ENCODE measurements at regions not wholly inside any gene's neighbourhood (a gene's known extent, or its start where the extent isn't known, plus 50 kb on each side); places are given as distances from the start of the nearest gene placed in this dataset.

DNA sequence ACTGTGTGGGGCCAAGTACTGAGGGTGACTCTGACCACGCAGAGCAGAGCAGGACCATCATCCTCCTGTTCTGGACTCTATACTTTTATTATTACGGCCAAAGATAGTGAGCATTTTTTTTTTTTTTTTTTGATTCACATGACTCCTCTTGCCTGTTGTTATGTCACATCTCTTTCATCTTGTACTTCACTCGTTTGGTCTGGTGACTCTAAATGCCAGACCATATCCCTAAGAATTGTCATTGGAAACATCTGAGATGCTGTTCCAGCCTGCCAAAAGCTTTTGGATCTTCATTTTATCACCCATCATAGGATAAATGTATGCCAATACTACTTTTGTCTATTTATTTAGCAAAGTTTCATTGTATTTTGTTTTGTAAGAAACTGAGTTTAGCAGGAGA, 168.2 kb upstream of the RAI14 start:
- no peaks in the 10 kb centered on the region for H3K9me3 ChIP-seq (ENCODE audit: control insufficient read depth in 2 of 3, insufficient read depth in 1 of 3, low read length in 3 of 3)
- H3K4me1 ChIP-seq (ENCODE audit: control insufficient read depth in 2 of 3, insufficient read depth in 2 of 3, low read depth in 1 of 3, low read length in 3 of 3) = peaks cover 0 to 14% (median 6%) of the 10 kb centered on the region in 3 donors
- H3K36me3 ChIP-seq (ENCODE audit: control insufficient read depth in 2 of 3, insufficient read depth in 3 of 3, low read length in 3 of 3) = no peaks in the 10 kb centered on the region
- no peak overlapping the region for H3K27ac ChIP-seq (ENCODE audit: low read depth in 2 of 2, low read length in 2 of 2)
- no peak for DNase-seq
- FAIRE-seq = no peak
- H3K27me3 ChIP-seq (ENCODE audit: control insufficient read depth, insufficient read depth, low read length) = no peaks in the 10 kb centered on the region
- TF ChIP-seq CTCF (IDR thresholded peaks at IDR 0.05; ENCODE audit: borderline replicate concordance, extremely low read depth, insufficient read depth) = no peak
- intact Hi-C loops (cut with DNase I) = loop anchor here (10.0 kb wide), 1 partner anchor 417 kb away; no protein-coding TSS in a partner anchor
- no peak overlapping the region for H3K4me3 ChIP-seq (ENCODE audit: low read length in 3 of 3)
- no peak overlapping the region for H3K9ac ChIP-seq (ENCODE audit: low read length in 3 of 3)

DNA sequence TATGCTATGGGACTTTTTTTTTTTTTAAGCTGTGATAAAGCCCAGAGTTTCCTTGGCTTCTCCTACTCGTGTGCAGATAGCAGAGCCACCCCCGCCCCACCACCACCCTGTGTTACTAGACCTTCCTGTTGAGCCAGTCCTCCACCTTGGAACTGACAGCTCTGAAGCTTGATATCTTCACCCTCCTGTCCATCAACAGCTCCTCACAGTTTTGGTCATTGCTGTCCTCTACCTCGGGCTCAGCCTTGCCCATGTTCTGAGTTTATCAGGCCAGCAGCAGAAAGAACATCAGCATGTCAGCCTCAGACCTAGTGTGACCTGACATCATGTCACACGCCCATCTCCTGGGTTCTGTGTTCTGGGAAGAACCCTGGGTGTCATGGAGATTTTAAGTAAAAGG, 167.1 kb upstream of the RAI14 start:
- H3K27ac ChIP-seq (ENCODE audit: low read depth in 2 of 2, low read length in 2 of 2) = no peak overlapping the region
- H3K9ac ChIP-seq (ENCODE audit: low read length in 3 of 3) = no peak overlapping the region
- no peak for TF ChIP-seq CTCF (IDR thresholded peaks at IDR 0.05; ENCODE audit: borderline replicate concordance, extremely low read depth, insufficient read depth)
- FAIRE-seq (no peak), DNase-seq (no peak)
- peaks cover 0 to 14% (median 6%) of the 10 kb centered on the region in 3 donors for H3K4me1 ChIP-seq (ENCODE audit: control insufficient read depth in 2 of 3, insufficient read depth in 2 of 3, low read depth in 1 of 3, low read length in 3 of 3)
- intact Hi-C loops (cut with DNase I) = loop anchor here (10.0 kb wide), 1 partner anchor 416 kb away; no protein-coding TSS in a partner anchor
- H3K9me3 ChIP-seq (ENCODE audit: control insufficient read depth in 2 of 3, insufficient read depth in 1 of 3, low read length in 3 of 3) = no peaks in the 10 kb centered on the region
- H3K4me3 ChIP-seq (ENCODE audit: low read length in 3 of 3) = no peak overlapping the region
- H3K36me3 ChIP-seq (ENCODE audit: control insufficient read depth in 2 of 3, insufficient read depth in 3 of 3, low read length in 3 of 3) = no peaks in the 10 kb centered on the region
- H3K27me3 ChIP-seq (ENCODE audit: control insufficient read depth, insufficient read depth, low read length) = no peaks in the 10 kb centered on the region

DNA sequence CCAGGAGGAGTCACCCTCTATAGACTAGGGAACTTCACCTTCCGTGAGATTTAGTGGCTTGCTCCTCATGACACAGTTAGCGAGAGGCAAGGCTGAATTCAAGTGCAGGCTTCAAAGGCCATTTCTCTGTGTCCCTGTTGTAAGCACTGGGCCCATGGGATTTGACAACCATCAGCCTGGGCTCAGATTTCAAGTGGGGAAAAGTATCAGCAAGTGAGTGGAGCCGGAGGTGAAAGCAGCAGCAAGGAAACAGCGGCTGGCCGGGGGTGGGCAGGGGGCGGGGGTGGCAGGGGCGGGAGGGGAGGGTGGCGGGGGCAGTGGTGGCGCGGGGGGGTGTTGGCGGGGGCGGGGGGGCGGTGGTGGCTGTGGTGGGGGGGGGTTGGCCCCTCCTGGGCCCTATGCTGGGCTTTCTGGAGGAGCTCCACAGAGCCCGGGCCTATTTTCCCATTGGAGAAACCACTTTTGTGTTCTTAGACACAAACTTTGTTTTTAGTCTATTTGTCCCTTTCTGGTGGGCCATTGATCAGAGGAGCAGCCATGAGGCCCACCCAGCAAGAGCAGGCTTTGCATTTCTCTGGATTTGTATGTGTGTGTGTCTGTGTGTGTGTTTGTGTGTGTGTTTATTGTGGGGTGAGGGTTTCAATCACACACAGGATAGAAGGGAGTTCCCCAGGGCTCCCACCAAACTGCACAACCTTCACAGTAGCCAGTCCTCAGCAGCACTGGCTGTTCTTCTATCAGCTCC, 165.4 kb upstream of the RAI14 start:
- DNase-seq (peak in 4 of 5 donors; percentile 54 to 83 (median 71)), FAIRE-seq (no peak)
- H3K27me3 ChIP-seq (ENCODE audit: control insufficient read depth, insufficient read depth, low read length) = no peaks in the 10 kb centered on the region
- H3K4me3 ChIP-seq (ENCODE audit: low read length in 3 of 3) = no peak overlapping the region
- no peak overlapping the region for H3K9ac ChIP-seq (ENCODE audit: low read length in 3 of 3)
- TF ChIP-seq CTCF (IDR thresholded peaks at IDR 0.05; ENCODE audit: borderline replicate concordance, extremely low read depth, insufficient read depth) = no peak
- intact Hi-C loops (cut with DNase I) = no loop called here
- H3K4me1 ChIP-seq (ENCODE audit: control insufficient read depth in 2 of 3, insufficient read depth in 2 of 3, low read depth in 1 of 3, low read length in 3 of 3) = peaks cover 0 to 14% (median 6%) of the 10 kb centered on the region in 3 donors
- no peaks in the 10 kb centered on the region for H3K9me3 ChIP-seq (ENCODE audit: control insufficient read depth in 2 of 3, insufficient read depth in 1 of 3, low read length in 3 of 3)
- no peaks in the 10 kb centered on the region for H3K36me3 ChIP-seq (ENCODE audit: control insufficient read depth in 2 of 3, insufficient read depth in 3 of 3, low read length in 3 of 3)
- H3K27ac ChIP-seq (ENCODE audit: low read depth in 2 of 2, low read length in 2 of 2) = no peak overlapping the region
